HepG2 (cell line): ENCODE measurements at regions not wholly inside any gene's neighbourhood (a gene's known extent, or its start where the extent isn't known, plus 50 kb on each side); places are given as distances from the start of the nearest gene placed in this dataset.

ENCODE experiments used
- ARID4A ChIP-seq: sonication (generic); formaldehyde crosslinking; IDR thresholded peaks from 2 replicates; pipeline ENCODE4 v1.5.0; 2020; ENCODE audit warnings: mild to moderate bottlenecking, missing genetic modification reagents, borderline replicate concordance
- ATF4 ChIP-seq, 2 experiments: fragments of 450-650 bp in 1 of 2; sonication (generic) in 1 of 2; formaldehyde crosslinking; IDR thresholded peaks; 2 replicates each; pipeline versions ENCODE4 v1.5.0 to v1.8.0; 2020 to 2022; ENCODE audit warnings: mild to moderate bottlenecking in 1 of 2, missing genetic modification reagents in 1 of 2
- BCL3 ChIP-seq: sonication (generic); formaldehyde crosslinking; IDR thresholded peaks from 2 replicates; pipeline ENCODE4 v1.5.1; 2020; ENCODE audit warnings: mild to moderate bottlenecking, missing genetic modification reagents, moderate library complexity
- HNF4G ChIP-seq, 2 experiments: sonication (generic) in 1 of 2; formaldehyde crosslinking in 1 of 2; IDR thresholded peaks; 2 replicates each; pipeline versions ENCODE4 v1.4.0 to v1.6.1; 2011 to 2020; ENCODE audit warnings: borderline replicate concordance in 2 of 2, low read depth in 2 of 2, mild to moderate bottlenecking in 2 of 2, low read length in 1 of 2, missing genetic modification reagents in 1 of 2, moderate library complexity in 1 of 2
- KLF13 ChIP-seq: sonication (generic); formaldehyde crosslinking; IDR thresholded peaks from 2 replicates; pipeline ENCODE4 v1.4.0; 2020; ENCODE audit warnings: mild to moderate bottlenecking, missing genetic modification reagents
- NFRKB ChIP-seq: fragments of 450-650 bp; IDR thresholded peaks from 2 replicates; pipeline ENCODE4 v1.6.1; 2017
- NPAS2 ChIP-seq: sonication (generic); formaldehyde crosslinking; IDR thresholded peaks from 2 replicates; pipeline ENCODE4 v1.8.0; 2022; ENCODE audit warnings: mild to moderate bottlenecking, missing genetic modification reagents, borderline replicate concordance
- PHF5A ChIP-seq: IDR thresholded peaks from one replicate; pipeline ENCODE4 v1.6.1; 2018; ENCODE audit warnings: low read depth, missing genetic modification reagents; ENCODE audit not compliant: unreplicated experiment
- RARA ChIP-seq: IDR thresholded peaks from 2 replicates; pipeline ENCODE4 v1.6.1; 2016; ENCODE audit warnings: missing genetic modification reagents, missing compliant biosample characterization
- REPIN1 ChIP-seq: sonication (generic); formaldehyde crosslinking; IDR thresholded peaks from 2 replicates; pipeline ENCODE4 v1.8.0; 2022; ENCODE audit warnings: missing genetic modification reagents, low read depth, mild to moderate bottlenecking, borderline replicate concordance
- REXO4 ChIP-seq: sonication (generic); formaldehyde crosslinking; IDR thresholded peaks from 2 replicates; pipeline ENCODE4 v1.8.0; 2022; ENCODE audit warnings: missing genetic modification reagents, mild to moderate bottlenecking, borderline replicate concordance
- SOX5 ChIP-seq: IDR thresholded peaks from 2 replicates; pipeline ENCODE4 v1.6.1; 2016; ENCODE audit warnings: borderline replicate concordance
- TARDBP ChIP-seq: sonication (generic); formaldehyde crosslinking; IDR thresholded peaks from 2 replicates; pipeline ENCODE4 v1.8.0; 2022; ENCODE audit warnings: mild to moderate bottlenecking, missing genetic modification reagents
- ZGPAT ChIP-seq: IDR thresholded peaks from 2 replicates; pipeline ENCODE4 v1.6.1; 2016; ENCODE audit warnings: mild to moderate bottlenecking
- ZIK1 ChIP-seq: sonication (generic); formaldehyde crosslinking; IDR thresholded peaks from 2 replicates; pipeline ENCODE4 v1.5.0; 2020; ENCODE audit warnings: mild to moderate bottlenecking, low read depth, missing genetic modification reagents, borderline replicate concordance
- ZNF225 ChIP-seq: sonication (generic); formaldehyde crosslinking; IDR thresholded peaks from 2 replicates; pipeline ENCODE4 v1.4.0; 2020; ENCODE audit warnings: mild to moderate bottlenecking, missing genetic modification reagents
- ZNF331 ChIP-seq: sonication (generic); formaldehyde crosslinking; IDR thresholded peaks from 2 replicates; pipeline ENCODE4 v1.4.0; 2020; ENCODE audit warnings: missing genetic modification reagents
- ZNF354B ChIP-seq: sonication (generic); formaldehyde crosslinking; IDR thresholded peaks from 2 replicates; pipeline ENCODE4 v1.8.0; 2022; ENCODE audit warnings: mild to moderate bottlenecking, missing genetic modification reagents
- ZNF430 ChIP-seq: sonication (generic); formaldehyde crosslinking; IDR thresholded peaks from 2 replicates; pipeline ENCODE4 v1.9.0; 2021; ENCODE audit warnings: mild to moderate bottlenecking, missing genetic modification reagents
- ZNF44 ChIP-seq: sonication (generic); formaldehyde crosslinking; IDR thresholded peaks from 2 replicates; pipeline ENCODE4 v1.5.1; 2020; ENCODE audit warnings: mild to moderate bottlenecking, missing genetic modification reagents
- ZNF564 ChIP-seq: sonication (generic); formaldehyde crosslinking; IDR thresholded peaks from 2 replicates; pipeline ENCODE4 v1.8.1; 2023; ENCODE audit warnings: mild to moderate bottlenecking, missing genetic modification reagents
- ZNF790 ChIP-seq: sonication (generic); formaldehyde crosslinking; IDR thresholded peaks from 2 replicates; pipeline ENCODE4 v1.8.0; 2022; ENCODE audit warnings: missing genetic modification reagents, mild to moderate bottlenecking, borderline replicate concordance

GRCh38 chr3:13189639-13190377 is 116.6 kb upstream of the IQSEC1 start (continued):
- TF ChIP-seq NPAS2 (CRISPR knock-in tag) (no peak), REPIN1 (CRISPR knock-in tag) (no peak), ATF4 (CRISPR knock-in tag; IDR thresholded peaks at IDR 0.05) (peak in 1 of 2 experiments; percentile 58; a peak in 1 of 4 replicates), ZNF564 (CRISPR knock-in tag) (peak; percentile 44; the same call in 1 of the 2 replicates), REXO4 (CRISPR knock-in tag) (no peak), ZGPAT (peak; percentile 83; the same call in 1 of the 2 replicates), RARA (CRISPR knock-in tag) (peak; percentile 96), ZNF225 (no peak), ZNF331 (CRISPR knock-in tag) (peak; percentile 68; the same call in 1 of the 2 replicates), SOX5 (CRISPR knock-in tag) (peak; percentile 81), PHF5A (CRISPR knock-in tag) (peak; percentile 70), HNF4G (IDR thresholded peaks at IDR 0.05; ENCODE audit: borderline replicate concordance, low read depth, low read length) (peak; percentile 58; the same call in 1 of the 2 replicates), HNF4G (CRISPR knock-in tag; IDR thresholded peaks at IDR 0.05; ENCODE audit: borderline replicate concordance, low read depth) (peak; percentile 94; the same call in 1 of the 2 replicates), ZNF354B (CRISPR knock-in tag) (no peak), BCL3 (CRISPR knock-in tag) (no peak), NFRKB (no peak), TARDBP (peak; percentile 17; the same call in 1 of the 2 replicates), ZNF44 (CRISPR knock-in tag) (no peak), ZIK1 (CRISPR knock-in tag) (no peak), ARID4A (CRISPR knock-in tag) (peak; percentile 36; the same call in 1 of the 2 replicates), ZNF430 (CRISPR knock-in tag) (no peak), ZNF790 (CRISPR knock-in tag) (no peak), KLF13 (no peak)
